ENCODE measurements at regions not wholly inside any gene's neighbourhood (a gene's known extent, or its start where the extent isn't known, plus 50 kb on each side); places are given as distances from the start of the nearest gene placed in this dataset.
A peak's percentile ranks its signal among the peaks of the same experiment; 100 is the strongest.

DNA sequence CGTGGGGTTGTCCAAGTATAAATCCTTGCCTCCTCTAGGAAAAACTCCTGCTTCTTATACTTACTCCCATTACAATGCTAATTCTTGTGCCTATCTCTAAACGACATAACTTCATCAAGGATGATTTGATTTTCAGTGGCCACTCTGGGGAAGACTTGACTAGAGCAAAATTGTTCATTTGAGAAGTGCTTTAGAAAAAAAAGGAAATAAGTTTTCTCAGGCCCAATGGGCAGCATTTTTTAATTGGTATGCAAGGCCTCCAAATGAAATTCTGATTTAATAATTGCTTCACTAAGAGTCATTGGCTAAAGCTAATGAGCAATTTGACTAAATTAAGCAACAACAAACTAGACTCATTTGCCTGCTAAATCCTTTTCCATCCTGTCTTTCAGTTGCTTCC lies 496.1 kb downstream of the TSN start (continued):
- no peak for TF ChIP-seq ZNF571 (tag by site-specific recombination; IDR thresholded peaks at IDR 0.05)
- TF ChIP-seq, protein P1, sequence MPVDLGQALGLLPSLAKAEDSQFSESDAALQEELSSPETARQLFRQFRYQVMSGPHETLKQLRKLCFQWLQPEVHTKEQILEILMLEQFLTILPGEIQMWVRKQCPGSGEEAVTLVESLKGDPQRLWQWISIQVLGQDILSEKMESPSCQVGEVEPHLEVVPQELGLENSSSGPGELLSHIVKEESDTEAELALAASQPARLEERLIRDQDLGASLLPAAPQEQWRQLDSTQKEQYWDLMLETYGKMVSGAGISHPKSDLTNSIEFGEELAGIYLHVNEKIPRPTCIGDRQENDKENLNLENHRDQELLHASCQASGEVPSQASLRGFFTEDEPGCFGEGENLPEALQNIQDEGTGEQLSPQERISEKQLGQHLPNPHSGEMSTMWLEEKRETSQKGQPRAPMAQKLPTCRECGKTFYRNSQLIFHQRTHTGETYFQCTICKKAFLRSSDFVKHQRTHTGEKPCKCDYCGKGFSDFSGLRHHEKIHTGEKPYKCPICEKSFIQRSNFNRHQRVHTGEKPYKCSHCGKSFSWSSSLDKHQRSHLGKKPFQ (tag by site-specific recombination; IDR thresholded peaks at IDR 0.05), result no peak
- no peak for TF ChIP-seq ZNF221 (tag by site-specific recombination; IDR thresholded peaks at IDR 0.05; ENCODE audit: borderline replicate concordance)
- TF ChIP-seq, protein P2, sequence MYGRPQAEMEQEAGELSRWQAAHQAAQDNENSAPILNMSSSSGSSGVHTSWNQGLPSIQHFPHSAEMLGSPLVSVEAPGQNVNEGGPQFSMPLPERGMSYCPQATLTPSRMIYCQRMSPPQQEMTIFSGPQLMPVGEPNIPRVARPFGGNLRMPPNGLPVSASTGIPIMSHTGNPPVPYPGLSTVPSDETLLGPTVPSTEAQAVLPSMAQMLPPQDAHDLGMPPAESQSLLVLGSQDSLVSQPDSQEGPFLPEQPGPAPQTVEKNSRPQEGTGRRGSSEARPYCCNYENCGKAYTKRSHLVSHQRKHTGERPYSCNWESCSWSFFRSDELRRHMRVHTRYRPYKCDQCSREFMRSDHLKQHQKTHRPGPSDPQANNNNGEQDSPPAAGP (tag by site-specific recombination; IDR thresholded peaks at IDR 0.05), result no peak
- TF ChIP-seq ZNF624 (tag by site-specific recombination; IDR thresholded peaks at IDR 0.05), result no peak
- TF ChIP-seq ZNF626 (tag by site-specific recombination; IDR thresholded peaks at IDR 0.05), result no peak
- no peak for TF ChIP-seq YY1 (tag by site-specific recombination; IDR thresholded peaks at IDR 0.05)
- no peak for TF ChIP-seq ZNF214 (tag by site-specific recombination; IDR thresholded peaks at IDR 0.05; ENCODE audit: borderline replicate concordance)
- TF ChIP-seq ZNF404 (tag by site-specific recombination; IDR thresholded peaks at IDR 0.05), result no peak
- no peak for TF ChIP-seq ZNF580 (tag by site-specific recombination; IDR thresholded peaks at IDR 0.05)
- TF ChIP-seq ZNF561 (tag by site-specific recombination; IDR thresholded peaks at IDR 0.05; ENCODE audit: borderline replicate concordance), result no peak
- TF ChIP-seq KLF10 (tag by site-specific recombination; IDR thresholded peaks at IDR 0.05), result no peak

DNA sequence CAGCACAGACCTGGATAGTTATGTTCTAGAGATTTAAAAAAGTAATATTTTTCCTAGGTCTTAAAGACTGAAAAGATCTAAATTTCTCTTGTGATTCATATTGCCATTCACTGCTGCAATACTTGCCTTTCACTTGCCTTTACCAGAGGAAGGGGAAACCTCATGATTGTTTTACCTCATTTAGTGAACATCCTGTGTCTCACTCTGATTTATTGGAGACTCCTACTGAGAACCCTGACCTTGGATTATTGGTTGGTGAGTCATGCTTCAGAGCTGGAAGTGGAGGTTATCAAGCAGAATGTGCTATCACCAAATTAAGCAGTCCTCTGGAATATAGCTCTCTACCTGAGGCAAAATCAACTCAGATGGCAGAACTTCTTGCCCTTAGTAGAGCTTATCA lies 500.5 kb downstream of the TSN start:
- Histone ChIP-seq H3K4me3 (ENCODE audit: low read depth, low read length) (no peak overlapping the region), H3K27ac (ENCODE audit: extremely low read depth, low read depth, low read length) (no peak overlapping the region), H3K9me3 (ENCODE audit: control insufficient read depth, insufficient read depth, low read depth, low read length) (no peaks in the 10 kb centered on the region), H3K36me3 (ENCODE audit: control insufficient read depth in 2 of 2, insufficient read depth in 1 of 2, low read length in 2 of 2) (no peaks in the 10 kb centered on the region), H3K4me1 (ENCODE audit: control insufficient read depth, insufficient read depth, low read length) (no peaks in the 10 kb centered on the region)
- POLR2A ChIA-PET, result no interaction called here
- CTCF ChIA-PET, result no interaction called here
- TF ChIP-seq OSR2 (tag by site-specific recombination; IDR thresholded peaks at IDR 0.05) (no peak), SP3 (tag by site-specific recombination; IDR thresholded peaks at IDR 0.05) (no peak), ZNF341 (tag by site-specific recombination; IDR thresholded peaks at IDR 0.05; ENCODE audit: low read depth) (no peak), SETDB1 (IDR thresholded peaks at IDR 0.05; ENCODE audit: insufficient read length, low read length) (peak; percentile 49), ZNF544 (tag by site-specific recombination; IDR thresholded peaks at IDR 0.05) (no peak), GLIS1 (tag by site-specific recombination; IDR thresholded peaks at IDR 0.05) (no peak), TRIM28 (IDR thresholded peaks at IDR 0.05; ENCODE audit: borderline replicate concordance, low read length) (0 out of 2 replicates have a peak, but pooled peaks have one; percentile 16), ZXDB (tag by site-specific recombination; IDR thresholded peaks at IDR 0.05) (no peak), ZNF157 (tag by site-specific recombination; IDR thresholded peaks at IDR 0.05) (no peak), ZNF677 (tag by site-specific recombination; IDR thresholded peaks at IDR 0.05) (no peak), ZNF621 (tag by site-specific recombination; IDR thresholded peaks at IDR 0.05) (no peak), ZNF132 (tag by site-specific recombination; IDR thresholded peaks at IDR 0.05; ENCODE audit: borderline replicate concordance) (no peak), MEIS1 (CRISPR knock-in tag; IDR thresholded peaks at IDR 0.05; ENCODE audit: borderline replicate concordance) (0 out of 2 replicates have a peak, but pooled peaks have one; percentile 44)
- TF ChIP-seq, protein P1 (tag by site-specific recombination; IDR thresholded peaks at IDR 0.05), result no peak
- TF ChIP-seq, protein P3, sequence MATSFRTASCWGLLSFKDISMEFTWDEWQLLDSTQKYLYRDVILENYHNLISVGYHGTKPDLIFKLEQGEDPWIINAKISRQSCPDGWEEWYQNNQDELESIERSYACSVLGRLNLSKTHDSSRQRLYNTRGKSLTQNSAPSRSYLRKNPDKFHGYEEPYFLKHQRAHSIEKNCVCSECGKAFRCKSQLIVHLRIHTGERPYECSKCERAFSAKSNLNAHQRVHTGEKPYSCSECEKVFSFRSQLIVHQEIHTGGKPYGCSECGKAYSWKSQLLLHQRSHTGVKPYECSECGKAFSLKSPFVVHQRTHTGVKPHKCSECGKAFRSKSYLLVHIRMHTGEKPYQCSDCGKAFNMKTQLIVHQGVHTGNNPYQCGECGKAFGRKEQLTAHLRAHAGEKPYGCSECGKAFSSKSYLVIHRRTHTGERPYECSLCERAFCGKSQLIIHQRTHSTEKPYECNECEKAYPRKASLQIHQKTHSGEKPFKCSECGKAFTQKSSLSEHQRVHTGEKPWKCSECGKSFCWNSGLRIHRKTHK (tag by site-specific recombination; IDR thresholded peaks at IDR 0.05), result no peak
- TF ChIP-seq, protein P4, sequence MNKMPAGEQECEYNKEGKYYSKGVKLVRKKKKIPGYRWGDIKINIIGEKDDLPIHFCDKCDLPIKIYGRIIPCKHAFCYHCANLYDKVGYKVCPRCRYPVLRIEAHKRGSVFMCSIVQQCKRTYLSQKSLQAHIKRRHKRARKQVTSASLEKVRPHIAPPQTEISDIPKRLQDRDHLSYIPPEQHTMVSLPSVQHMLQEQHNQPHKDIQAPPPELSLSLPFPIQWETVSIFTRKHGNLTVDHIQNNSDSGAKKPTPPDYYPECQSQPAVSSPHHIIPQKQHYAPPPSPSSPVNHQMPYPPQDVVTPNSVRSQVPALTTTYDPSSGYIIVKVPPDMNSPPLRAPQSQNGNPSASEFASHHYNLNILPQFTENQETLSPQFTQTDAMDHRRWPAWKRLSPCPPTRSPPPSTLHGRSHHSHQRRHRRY (tag by site-specific recombination; IDR thresholded peaks at IDR 0.05), result no peak
